ENCODE measurements at regions not wholly inside any gene's neighbourhood (a gene's known extent, or its start where the extent isn't known, plus 50 kb on each side); places are given as distances from the start of the nearest gene placed in this dataset.

DNA sequence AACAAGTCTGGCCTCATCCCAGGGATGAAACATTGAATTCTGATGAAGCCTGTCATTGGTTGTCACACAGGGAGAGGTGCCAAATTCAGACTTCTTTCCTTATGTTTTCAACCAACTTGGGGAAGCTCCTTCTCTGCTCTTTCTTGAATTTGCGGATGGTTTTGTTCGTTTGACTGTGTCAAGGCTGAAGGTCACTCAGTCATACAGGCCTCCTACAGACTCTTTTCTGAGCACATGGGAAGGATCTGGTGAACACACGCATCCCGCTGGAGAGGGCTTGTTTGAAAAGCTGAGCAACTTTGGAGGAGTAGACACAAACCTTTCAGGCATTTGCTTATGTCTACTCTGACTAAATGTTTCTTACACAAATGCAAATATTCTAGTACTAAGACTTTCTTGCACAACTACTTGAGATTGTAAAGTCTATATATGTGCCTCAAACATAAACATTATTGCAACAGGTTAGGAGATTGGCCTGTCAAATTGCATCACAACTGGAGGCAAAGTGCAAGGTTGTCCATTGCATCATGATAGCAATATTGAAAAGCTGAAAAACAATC is 151.5 kb upstream of the NR3C1 start:
- DNase-seq = no peak

DNA sequence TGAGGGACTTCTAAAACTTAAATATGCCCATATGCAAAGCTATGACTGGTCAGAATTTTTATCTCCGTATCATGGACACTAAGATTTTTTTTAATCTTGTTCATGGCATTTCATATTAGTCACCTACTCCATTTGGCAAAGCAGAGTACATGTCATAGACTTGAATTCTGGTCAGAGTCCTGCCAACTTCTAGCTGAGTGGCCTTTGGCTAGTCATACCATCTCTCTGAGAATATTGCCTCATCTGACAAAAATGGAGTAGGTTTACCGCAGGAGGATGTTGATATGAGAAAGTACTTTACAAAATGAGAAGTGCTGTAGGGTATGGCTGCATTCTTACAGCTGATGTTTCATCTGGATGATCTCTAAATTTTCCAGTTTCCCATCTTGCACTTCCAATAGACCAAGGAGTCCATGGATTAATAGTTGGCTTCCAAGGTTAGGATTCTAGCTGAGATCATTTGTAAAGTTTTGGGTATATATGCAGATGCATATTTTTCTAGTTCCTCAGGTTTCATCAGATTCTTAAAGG is 150.8 kb upstream of the NR3C1 start:
- DNase-seq = no peak

DNA sequence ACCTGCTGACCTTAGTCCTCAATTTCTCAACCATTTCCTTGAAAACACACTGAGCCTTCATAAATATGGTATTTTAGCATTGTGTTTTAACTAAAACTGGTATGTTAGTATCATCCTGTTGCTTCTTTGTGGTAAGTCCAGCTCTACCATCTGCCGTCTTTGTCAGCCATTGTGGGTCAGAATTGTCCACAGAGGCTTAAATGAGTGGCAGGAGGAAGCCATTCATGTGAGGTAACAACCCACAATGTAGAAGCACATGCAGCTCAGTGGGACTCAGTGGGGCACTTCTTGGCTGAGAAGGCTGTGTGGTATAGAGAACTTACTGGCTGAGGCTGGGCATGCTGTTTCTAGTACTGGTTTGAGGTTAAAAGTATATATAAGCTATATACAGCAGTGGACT is 149.2 kb upstream of the NR3C1 start:
- DNase-seq = no peak

- no peak for DNase-seq
Measured at GRCh38 chr5:143551820-143552251, 148.3 kb upstream of the NR3C1 start.

GRCh38 chr5:143550986-143551630 is 147.6 kb upstream of the NR3C1 start:
- DNase-seq = no peak

DNA sequence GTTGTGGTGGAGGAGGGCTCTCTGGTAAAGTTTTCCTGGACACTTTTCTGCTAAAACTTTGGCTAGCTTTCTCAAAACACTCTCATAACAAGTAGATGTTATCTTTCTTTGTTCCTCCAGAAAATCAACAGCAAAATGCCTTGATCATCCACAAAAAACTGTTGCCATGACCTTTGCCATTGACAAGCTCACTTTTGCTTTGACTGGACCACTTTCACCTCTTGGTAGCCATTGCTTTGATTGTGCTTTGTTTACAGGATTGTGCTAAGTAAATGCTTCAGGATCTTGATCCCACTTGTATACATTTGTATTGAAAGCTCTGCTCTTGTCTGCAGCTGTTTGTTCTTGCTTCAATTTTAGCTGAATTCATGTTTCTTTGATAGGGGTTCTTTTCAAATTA is 143.9 kb upstream of the NR3C1 start:
- DNase-seq = no peak

GRCh38 chr5:143546394-143546793 is 142.9 kb upstream of the NR3C1 start:
- DNase-seq = no peak

DNA sequence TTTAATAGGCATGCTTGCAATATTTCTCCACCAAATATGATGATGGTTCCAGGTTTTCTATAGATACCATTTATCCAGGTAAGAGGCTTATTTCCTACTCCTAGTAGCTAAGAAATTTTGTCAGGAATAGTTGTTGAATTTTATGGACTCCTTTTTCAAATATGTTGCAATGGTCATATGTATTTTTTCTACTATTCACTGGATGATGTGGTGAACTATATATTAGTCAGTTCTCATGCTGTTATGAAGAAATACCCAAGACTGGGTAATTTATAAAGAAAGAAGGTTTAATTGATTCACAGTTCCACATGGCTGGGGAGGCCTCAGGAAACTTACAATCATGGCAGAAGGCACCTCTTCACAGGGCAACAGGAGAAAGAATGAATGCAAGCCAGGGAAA is 141.1 kb upstream of the NR3C1 start:
- no peak for DNase-seq

DNA sequence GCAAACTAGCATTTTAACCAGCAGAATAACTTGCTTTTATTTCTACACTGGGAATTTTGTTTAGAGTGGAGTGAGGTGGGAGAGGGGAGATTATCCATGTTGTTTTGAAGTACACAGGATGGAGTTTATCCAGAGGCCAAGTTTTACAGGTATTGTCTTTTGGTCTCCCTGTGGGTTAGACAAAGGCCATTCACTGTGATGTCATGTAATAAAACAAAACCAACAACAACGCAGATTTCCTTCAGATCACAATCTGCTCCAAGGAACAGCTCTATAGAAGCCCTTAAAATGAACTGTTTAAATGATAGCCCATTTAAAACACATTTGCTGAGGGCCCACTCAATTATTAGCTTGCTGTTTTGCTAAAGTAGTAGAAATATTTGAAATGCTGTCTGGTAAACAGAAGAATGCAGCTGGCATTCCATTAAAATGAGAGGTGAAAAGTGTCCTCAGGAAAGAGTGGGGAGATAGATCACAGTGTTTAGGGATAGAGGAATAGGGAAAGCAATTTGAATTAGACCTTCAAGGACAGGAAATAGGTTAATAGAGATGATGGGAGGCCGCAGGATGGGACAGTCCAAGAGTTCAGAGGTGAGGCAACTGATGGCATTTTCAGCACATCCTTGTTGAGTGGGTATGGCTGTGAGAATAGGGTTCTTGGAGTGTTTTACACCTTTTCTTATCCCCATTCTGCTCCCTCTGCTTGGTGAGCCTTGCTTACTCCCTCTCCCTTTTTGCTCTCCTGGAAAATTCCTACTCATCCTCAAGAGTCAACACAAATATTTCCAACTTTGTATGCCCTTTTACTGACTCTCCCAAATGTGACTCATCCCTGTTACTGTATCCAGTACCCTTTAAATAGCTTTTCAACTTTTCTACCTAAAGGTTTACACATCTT is 140.1 kb upstream of the NR3C1 start:
- no peak for DNase-seq

DNA sequence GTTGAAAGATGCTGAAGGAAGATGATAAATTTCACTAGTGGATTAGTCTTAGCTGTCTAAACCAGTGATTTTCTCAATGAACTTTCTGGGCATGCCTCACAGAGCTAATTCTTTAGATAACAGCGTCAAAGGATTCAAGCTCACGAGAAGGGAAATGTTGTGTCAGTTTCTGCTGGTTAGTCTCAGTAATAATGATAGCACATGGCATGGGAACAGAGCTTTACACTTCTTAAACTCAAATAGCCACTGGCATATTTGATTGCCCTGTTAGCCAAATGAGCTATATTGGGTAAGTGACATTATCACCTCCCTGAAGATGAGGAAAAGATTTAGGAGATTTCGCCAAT is 139.3 kb upstream of the NR3C1 start:
- DNase-seq = no peak

- no peak for DNase-seq
Measured at GRCh38 chr5:143541943-143542797, 138.7 kb upstream of the NR3C1 start.

DNA sequence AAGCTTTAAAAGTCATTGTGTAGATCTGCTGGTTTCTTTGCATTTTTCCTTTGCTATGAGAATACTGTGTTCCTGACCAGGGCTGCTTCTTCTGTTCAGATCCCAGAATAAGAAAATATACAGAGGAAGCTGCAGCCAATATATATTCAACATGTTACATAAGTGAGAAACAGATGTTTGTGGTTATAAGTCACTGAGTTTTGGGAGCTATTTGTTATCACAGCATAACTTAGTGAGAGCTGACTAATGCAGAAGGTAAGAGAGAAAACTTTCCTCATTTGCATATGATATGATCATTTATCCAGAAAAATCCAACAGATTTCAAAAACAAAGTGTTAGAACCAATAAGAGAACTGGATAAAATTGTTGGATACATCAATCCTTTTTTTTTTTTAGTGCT is 136.3 kb upstream of the NR3C1 start:
- DNase-seq = no peak

- DNase-seq = no peak
Measured at GRCh38 chr5:143537056-143537455, 133.6 kb upstream of the NR3C1 start.

DNA sequence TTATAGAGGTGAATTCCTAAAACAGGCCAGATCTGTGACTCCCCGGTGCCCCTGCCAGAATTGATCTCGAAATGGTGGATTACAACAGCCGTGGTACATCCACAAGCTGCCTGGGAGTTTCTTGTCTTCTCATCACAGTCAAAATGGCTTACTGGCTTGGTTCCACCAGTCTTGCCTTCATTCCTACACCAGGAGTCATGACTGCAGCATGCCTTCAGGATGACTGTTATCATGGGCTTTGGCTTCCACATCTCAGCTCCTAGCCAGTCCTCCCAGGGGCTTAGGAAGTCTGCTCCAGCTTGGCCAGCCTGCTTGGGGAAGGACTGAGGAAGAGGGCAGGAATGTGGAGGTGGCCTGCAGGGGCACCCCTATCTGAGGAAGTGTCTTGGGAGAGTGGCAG is 132.9 kb upstream of the NR3C1 start:
- no peak for DNase-seq

GRCh38 chr5:143534761-143535154 is 131.3 kb upstream of the NR3C1 start:
- DNase-seq = no peak

GRCh38 chr5:143533978-143534760 is 130.7 kb upstream of the NR3C1 start:
- no peak for DNase-seq

DNA sequence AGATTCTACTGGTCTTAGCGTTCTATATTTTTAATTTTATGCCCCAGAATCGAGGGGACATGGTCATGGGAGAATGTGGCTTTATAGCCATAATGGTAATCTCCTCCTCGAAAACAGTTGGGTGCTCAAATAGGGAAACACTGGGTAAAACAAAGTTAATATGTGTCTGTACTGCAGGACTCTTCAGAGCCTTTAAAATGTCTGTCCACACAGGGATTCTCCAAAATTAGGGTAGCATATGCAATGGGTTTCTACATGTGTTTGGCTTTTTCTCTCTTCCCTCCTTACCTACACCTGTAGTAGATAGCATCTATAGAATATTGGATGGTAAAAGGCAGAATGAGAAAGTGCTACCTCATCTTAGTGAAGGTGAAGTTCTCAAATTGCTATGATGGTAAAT is 130.0 kb upstream of the NR3C1 start:
- DNase-seq = no peak

GRCh38 chr5:143527808-143528207 is 124.3 kb upstream of the NR3C1 start:
- DNase-seq = no peak

GRCh38 chr5:143525176-143525575 is 121.7 kb upstream of the NR3C1 start:
- no peak for DNase-seq

DNA sequence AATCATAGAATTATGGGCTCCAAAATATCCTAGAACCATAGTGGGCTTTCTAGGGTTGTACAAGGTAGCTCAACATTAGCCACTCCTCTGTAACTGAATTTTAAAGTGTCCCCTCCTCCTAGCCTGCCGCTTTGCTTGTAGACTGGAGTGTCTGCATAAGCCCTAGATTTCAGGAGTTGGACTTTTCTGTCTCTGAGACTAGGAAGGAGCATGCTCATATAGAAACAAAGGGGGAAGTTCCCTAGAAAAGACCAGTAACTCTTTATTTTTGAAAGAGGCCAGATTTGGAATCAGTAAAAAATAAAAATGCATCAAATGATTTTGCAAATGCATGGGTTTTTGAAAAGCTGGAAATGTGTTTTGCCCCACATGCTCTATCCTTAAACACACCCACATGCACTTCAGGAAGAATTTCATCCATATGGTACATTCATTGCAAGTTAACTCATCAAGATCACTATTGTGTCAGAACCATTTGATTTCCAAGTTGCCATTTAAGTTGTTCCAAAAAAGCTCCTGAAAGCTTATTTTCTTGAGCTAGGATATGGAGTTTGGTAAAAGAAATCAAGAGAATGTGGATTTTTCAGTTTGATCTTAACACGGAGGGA is 121.0 kb upstream of the NR3C1 start:
- no peak for DNase-seq

DNA sequence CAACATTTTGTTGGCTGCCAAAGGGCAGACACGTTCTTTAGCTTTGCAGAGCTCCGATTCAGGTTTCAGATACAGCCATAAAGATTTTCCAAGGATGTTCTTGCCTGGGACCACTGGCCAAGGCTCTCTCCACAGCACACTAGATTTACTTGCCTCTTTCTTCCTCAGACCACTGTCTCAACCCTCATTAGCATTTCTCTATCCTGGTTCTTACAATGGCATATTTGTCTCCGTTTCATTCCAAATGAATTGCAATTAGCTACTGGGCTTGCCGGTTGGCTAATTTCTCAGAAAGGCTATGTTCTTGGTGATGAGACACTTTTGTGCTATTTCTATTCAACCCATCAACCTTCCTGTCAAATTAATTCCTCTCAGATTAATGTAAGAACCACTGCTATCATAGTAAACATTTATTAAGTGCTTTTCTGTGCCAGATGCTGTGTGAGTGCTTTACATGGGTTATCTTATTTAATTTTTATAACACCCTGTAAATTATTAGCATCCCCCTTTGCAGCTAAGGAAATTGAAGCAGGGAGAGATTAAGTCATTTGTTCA is 118.4 kb upstream of the NR3C1 start:
- DNase-seq = no peak

Measured in CD4-positive, alpha-beta T cell treated with Interleukin-12 subunit alpha and Interleukin-12 subunit beta, for 1 hour (primary cell).